K562 (cell line): ENCODE measurements at regions not wholly inside any gene's neighbourhood (a gene's known extent, or its start where the extent isn't known, plus 50 kb on each side); places are given as distances from the start of the nearest gene placed in this dataset.

Source experiments
- ARID2 ChIP-seq: fragments of 450-650 bp; IDR thresholded peaks from 2 replicates; pipeline ENCODE4 v1.6.1; 2017; ENCODE audit warnings: antibody characterized with exemption, mild to moderate bottlenecking
- BRF1 ChIP-seq: IDR thresholded peaks from 3 replicates; pipeline ENCODE4 v1.6.1; 2011; ENCODE audit warnings: borderline replicate concordance, mild to moderate bottlenecking; ENCODE audit not compliant: insufficient read length; ENCODE audit errors: extremely low read depth
- CXXC5 ChIP-seq: fragments of 250-450 bp; sonication (Bioruptor Pico); IDR thresholded peaks from 2 replicates; pipeline ENCODE4 v1.8.0; 2022; ENCODE audit warnings: inconsistent platforms, mild to moderate bottlenecking, moderate library complexity
- E2F1 ChIP-seq: sonication (generic); formaldehyde crosslinking; IDR thresholded peaks from 2 replicates; pipeline ENCODE4 v1.8.1; 2023; ENCODE audit warnings: mild to moderate bottlenecking, missing genetic modification reagents, moderate library complexity
- ETV5 ChIP-seq: sonication (generic); formaldehyde crosslinking; IDR thresholded peaks from 2 replicates; pipeline ENCODE4 v1.4.0; 2020; ENCODE audit warnings: low read depth, mild to moderate bottlenecking, missing genetic modification reagents
- NCOA4 ChIP-seq: fragments of 450-650 bp; IDR thresholded peaks from 2 replicates; pipeline ENCODE4 v1.6.1; 2018; ENCODE audit warnings: mild to moderate bottlenecking; ENCODE audit not compliant: partially characterized antibody
- NFXL1 ChIP-seq: fragments of 450-650 bp; formaldehyde crosslinking; IDR thresholded peaks from 2 replicates; pipeline ENCODE4 v1.4.0; 2021; ENCODE audit warnings: mild to moderate bottlenecking
- PRPF4 ChIP-seq: fragments of 200-400 bp; formaldehyde crosslinking; IDR thresholded peaks from one replicate; pipeline ENCODE4 v1.6.1; 2017; ENCODE audit warnings: low read length, low read depth, mild to moderate bottlenecking; ENCODE audit not compliant: insufficient read depth, poor library complexity, severe bottlenecking
- PTTG1 ChIP-seq: fragments of 450-650 bp; IDR thresholded peaks from 2 replicates; pipeline ENCODE4 v1.6.1; 2016; ENCODE audit warnings: low read depth, mild to moderate bottlenecking, missing genetic modification characterization, missing compliant biosample characterization
- SMAD1 ChIP-seq: fragments of 150-350 bp; IDR thresholded peaks from 2 replicates; pipeline ENCODE4 v1.6.1; 2014; ENCODE audit warnings: low read length, low read depth; ENCODE audit not compliant: partially characterized antibody
- SRSF3 ChIP-seq: fragments of 200-400 bp; formaldehyde crosslinking; IDR thresholded peaks from 2 replicates; pipeline ENCODE4 v1.6.1; 2016; ENCODE audit warnings: mild to moderate bottlenecking, low read length, moderate library complexity; ENCODE audit not compliant: insufficient read depth
- TAF1 ChIP-seq: IDR thresholded peaks from 2 replicates; pipeline ENCODE4 v1.6.1; 2011; ENCODE audit warnings: mild to moderate bottlenecking, low read length, moderate library complexity; ENCODE audit not compliant: insufficient read depth, control insufficient read depth, severe bottlenecking; ENCODE audit errors: extremely low read depth
- TBL1XR1 ChIP-seq, 2 experiments: IDR thresholded peaks; 2 replicates each; pipeline ENCODE4 v1.6.1; 2012; ENCODE audit warnings: improper control_type of control experiment in 2 of 2, low read length in 2 of 2, mild to moderate bottlenecking in 1 of 2
- THRAP3 ChIP-seq: fragments of 450-650 bp; IDR thresholded peaks from 2 replicates; pipeline ENCODE4 v1.6.1; 2016; ENCODE audit warnings: mild to moderate bottlenecking, inconsistent platforms, borderline replicate concordance
- TRIM28 ChIP-seq: fragments of 450-650 bp; IDR thresholded peaks from 2 replicates; pipeline ENCODE4 v1.6.1; 2017
- ZEB2 ChIP-seq: fragments of 450-650 bp; IDR thresholded peaks from 2 replicates; pipeline ENCODE4 v1.6.1; 2016
- ZNF431 ChIP-seq: sonication (generic); formaldehyde crosslinking; IDR thresholded peaks from 2 replicates; pipeline ENCODE4 v1.8.0; 2022; ENCODE audit warnings: mild to moderate bottlenecking, missing genetic modification reagents
- ZNF436 ChIP-seq: fragments of 250-450, 450-650 bp; sonication (Bioruptor Pico); formaldehyde crosslinking; IDR thresholded peaks from 2 replicates; pipeline ENCODE4 v1.7.0; 2020; ENCODE audit warnings: mild to moderate bottlenecking
- ZNF444 ChIP-seq: fragments of 250-450 bp; sonication (Bioruptor Pico); IDR thresholded peaks from 2 replicates; pipeline ENCODE4 v1.4.0; 2020; ENCODE audit warnings: mild to moderate bottlenecking, moderate library complexity
- TF ChIP-seq, protein P1 (sequence below): sonication (generic); formaldehyde crosslinking; IDR thresholded peaks from 2 replicates; pipeline ENCODE4 v1.8.1; 2023; ENCODE audit warnings: mild to moderate bottlenecking, missing genetic modification reagents
- TF ChIP-seq, protein P2 (sequence below): fragments of 250-450 bp; sonication (Bioruptor Pico); IDR thresholded peaks from 2 replicates; pipeline ENCODE4 v1.4.0; 2020; ENCODE audit warnings: mild to moderate bottlenecking
- TF ChIP-seq, protein P3 (sequence below): fragments of 250-450 bp; sonication (Bioruptor Pico); IDR thresholded peaks from 2 replicates; pipeline ENCODE4 v1.6.1; 2021; ENCODE audit warnings: mild to moderate bottlenecking
- TF ChIP-seq, protein P4 (sequence below): fragments of 450-650 bp; formaldehyde crosslinking; IDR thresholded peaks from 2 replicates; pipeline ENCODE4 v1.4.0; 2022; ENCODE audit warnings: missing genetic modification characterization

GRCh38 chr6:26216359-26216885 is 129.2 kb downstream of the HFE start (continued):
- TF ChIP-seq, protein P1, sequence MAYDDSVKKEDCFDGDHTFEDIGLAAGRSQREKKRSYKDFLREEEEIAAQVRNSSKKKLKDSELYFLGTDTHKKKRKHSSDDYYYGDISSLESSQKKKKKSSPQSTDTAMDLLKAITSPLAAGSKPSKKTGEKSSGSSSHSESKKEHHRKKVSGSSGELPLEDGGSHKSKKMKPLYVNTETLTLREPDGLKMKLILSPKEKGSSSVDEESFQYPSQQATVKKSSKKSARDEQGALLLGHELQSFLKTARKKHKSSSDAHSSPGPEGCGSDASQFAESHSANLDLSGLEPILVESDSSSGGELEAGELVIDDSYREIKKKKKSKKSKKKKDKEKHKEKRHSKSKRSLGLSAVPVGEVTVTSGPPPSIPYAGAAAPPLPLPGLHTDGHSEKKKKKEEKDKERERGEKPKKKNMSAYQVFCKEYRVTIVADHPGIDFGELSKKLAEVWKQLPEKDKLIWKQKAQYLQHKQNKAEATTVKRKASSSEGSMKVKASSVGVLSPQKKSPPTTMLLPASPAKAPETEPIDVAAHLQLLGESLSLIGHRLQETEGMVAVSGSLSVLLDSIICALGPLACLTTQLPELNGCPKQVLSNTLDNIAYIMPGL (CRISPR knock-in tag), result peak; percentile 76; the same call in 1 of the 2 replicates
- TF ChIP-seq ZEB2 (peak; percentile 68), ZNF431 (peak; percentile 92), SMAD1 (peak; percentile 98), ZNF444 (CRISPR knock-in tag) (0 out of 2 replicates have a peak, but pooled peaks have one; percentile 9), NCOA4 (no peak), TBL1XR1 (IDR thresholded peaks at IDR 0.05; ENCODE audit: low read length in 2 of 2) (peak; percentile 85 to 96), SRSF3 (peak; percentile 92; the same call in 1 of the 2 replicates), ETV5 (0 out of 2 replicates have a peak, but pooled peaks have one; percentile 56), E2F1 (CRISPR knock-in tag) (no peak), THRAP3 (peak; percentile 99), TRIM28 (0 out of 2 replicates have a peak, but pooled peaks have one; percentile 48), BRF1 (no peak), ARID2 (0 out of 2 replicates have a peak, but pooled peaks have one; percentile 50), TAF1 (peak; percentile 95), NFXL1 (CRISPR knock-in tag) (no peak; the same call in 1 of the 2 replicates), PTTG1 (tag) (no peak), CXXC5 (CRISPR knock-in tag) (no peak; the same call in 1 of the 2 replicates), ZNF436 (CRISPR knock-in tag) (peak; percentile 60; the same call in 1 of the 2 replicates), PRPF4 (no peak)
- TF ChIP-seq, protein P2, sequence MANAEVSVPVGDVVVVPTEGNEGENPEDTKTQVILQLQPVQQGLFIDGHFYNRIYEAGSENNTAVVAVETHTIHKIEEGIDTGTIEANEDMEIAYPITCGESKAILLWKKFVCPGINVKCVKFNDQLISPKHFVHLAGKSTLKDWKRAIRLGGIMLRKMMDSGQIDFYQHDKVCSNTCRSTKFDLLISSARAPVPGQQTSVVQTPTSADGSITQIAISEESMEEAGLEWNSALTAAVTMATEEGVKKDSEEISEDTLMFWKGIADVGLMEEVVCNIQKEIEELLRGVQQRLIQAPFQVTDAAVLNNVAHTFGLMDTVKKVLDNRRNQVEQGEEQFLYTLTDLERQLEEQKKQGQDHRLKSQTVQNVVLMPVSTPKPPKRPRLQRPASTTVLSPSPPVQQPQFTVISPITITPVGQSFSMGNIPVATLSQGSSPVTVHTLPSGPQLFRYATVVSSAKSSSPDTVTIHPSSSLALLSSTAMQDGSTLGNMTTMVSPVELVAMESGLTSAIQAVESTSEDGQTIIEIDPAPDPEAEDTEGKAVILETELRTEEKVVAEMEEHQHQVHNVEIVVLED (CRISPR knock-in tag), result no peak
- TF ChIP-seq, protein P3, sequence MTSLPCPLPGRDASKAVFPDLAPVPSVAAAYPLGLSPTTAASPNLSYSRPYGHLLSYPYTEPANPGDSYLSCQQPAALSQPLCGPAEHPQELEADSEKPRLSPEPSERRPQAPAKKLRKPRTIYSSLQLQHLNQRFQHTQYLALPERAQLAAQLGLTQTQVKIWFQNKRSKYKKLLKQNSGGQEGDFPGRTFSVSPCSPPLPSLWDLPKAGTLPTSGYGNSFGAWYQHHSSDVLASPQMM (CRISPR knock-in tag), result no peak
- TF ChIP-seq, protein P4, sequence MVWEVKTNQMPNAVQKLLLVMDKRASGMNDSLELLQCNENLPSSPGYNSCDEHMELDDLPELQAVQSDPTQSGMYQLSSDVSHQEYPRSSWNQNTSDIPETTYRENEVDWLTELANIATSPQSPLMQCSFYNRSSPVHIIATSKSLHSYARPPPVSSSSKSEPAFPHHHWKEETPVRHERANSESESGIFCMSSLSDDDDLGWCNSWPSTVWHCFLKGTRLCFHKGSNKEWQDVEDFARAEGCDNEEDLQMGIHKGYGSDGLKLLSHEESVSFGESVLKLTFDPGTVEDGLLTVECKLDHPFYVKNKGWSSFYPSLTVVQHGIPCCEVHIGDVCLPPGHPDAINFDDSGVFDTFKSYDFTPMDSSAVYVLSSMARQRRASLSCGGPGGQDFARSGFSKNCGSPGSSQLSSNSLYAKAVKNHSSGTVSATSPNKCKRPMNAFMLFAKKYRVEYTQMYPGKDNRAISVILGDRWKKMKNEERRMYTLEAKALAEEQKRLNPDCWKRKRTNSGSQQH (CRISPR knock-in tag), result peak; percentile 91; the same call in 1 of the 2 replicates
